ENCODE measurements at regions not wholly inside any gene's neighbourhood (a gene's known extent, or its start where the extent isn't known, plus 50 kb on each side); places are given as distances from the start of the nearest gene placed in this dataset.

DNA sequence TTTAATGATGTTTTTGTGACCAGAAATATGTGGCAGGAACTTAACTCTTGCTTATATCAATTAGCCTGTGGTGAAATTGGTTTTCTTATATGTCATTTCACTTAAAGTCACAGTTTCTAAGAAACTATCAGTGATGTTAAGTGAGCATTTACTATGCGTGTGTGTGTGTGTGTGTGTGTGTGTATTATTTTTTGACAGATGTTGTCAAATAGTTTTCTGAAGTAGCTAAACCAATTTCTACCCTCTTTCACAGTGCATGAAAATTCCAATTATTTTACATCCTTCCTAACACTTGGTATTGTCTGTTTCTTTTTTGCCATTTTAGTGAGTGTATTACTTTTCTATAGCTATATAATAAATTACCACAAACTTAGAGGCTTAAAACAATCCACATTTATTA lies 122.1 kb upstream of the CAND1 start:
- Histone ChIP-seq H3K4me1 (no peaks in the 10 kb centered on the region), H3K9me3 (no peaks in the 10 kb centered on the region), H3K27me3 (no peaks in the 10 kb centered on the region), H3K36me3 (no peaks in the 10 kb centered on the region), H3K4me3 (no peak overlapping the region), H3K27ac (no peak overlapping the region)
- ATAC-seq (no peak), DNase-seq (no peak), FAIRE-seq (no peak)
- intact Hi-C loops (cut with DNase I), result no loop called here
- TF ChIP-seq, protein P1, sequence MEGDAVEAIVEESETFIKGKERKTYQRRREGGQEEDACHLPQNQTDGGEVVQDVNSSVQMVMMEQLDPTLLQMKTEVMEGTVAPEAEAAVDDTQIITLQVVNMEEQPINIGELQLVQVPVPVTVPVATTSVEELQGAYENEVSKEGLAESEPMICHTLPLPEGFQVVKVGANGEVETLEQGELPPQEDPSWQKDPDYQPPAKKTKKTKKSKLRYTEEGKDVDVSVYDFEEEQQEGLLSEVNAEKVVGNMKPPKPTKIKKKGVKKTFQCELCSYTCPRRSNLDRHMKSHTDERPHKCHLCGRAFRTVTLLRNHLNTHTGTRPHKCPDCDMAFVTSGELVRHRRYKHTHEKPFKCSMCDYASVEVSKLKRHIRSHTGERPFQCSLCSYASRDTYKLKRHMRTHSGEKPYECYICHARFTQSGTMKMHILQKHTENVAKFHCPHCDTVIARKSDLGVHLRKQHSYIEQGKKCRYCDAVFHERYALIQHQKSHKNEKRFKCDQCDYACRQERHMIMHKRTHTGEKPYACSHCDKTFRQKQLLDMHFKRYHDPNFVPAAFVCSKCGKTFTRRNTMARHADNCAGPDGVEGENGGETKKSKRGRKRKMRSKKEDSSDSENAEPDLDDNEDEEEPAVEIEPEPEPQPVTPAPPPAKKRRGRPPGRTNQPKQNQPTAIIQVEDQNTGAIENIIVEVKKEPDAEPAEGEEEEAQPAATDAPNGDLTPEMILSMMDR (IDR thresholded peaks at IDR 0.05), result no peak
- 44 to 77% methylated on average over 1 of the region's 1 CpG for WGBS, 2 donors

DNA sequence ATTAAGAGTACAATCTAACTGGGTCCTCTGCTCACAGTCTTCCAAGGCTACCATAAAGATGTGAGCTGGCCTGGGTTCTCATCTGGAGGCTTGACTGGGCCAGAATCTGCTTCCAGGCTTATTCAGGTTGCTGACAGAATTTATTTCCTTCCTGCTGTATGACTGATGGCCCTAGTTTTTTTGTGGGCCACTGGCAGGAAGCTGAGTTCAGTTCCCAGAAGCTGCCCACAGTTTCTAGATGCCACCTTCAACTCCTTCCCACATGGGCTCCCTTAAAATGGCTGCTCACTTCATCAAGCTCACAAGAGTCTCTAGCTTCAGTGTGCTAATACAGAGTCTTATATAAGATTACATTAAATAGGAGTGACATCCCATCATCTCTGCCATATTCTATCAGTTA lies 121.7 kb upstream of the CAND1 start:
- TF ChIP-seq, protein P1 (IDR thresholded peaks at IDR 0.05), result no peak
- H3K27ac ChIP-seq, result no peak overlapping the region
- H3K27me3 ChIP-seq, result no peaks in the 10 kb centered on the region
- DNase-seq (no peak), ATAC-seq (no peak), FAIRE-seq (no peak)
- no peaks in the 10 kb centered on the region for H3K36me3 ChIP-seq
- H3K4me3 ChIP-seq, result no peak overlapping the region
- intact Hi-C loops (cut with DNase I), result no loop called here
- no peaks in the 10 kb centered on the region for H3K9me3 ChIP-seq
- no peaks in the 10 kb centered on the region for H3K4me1 ChIP-seq

DNA sequence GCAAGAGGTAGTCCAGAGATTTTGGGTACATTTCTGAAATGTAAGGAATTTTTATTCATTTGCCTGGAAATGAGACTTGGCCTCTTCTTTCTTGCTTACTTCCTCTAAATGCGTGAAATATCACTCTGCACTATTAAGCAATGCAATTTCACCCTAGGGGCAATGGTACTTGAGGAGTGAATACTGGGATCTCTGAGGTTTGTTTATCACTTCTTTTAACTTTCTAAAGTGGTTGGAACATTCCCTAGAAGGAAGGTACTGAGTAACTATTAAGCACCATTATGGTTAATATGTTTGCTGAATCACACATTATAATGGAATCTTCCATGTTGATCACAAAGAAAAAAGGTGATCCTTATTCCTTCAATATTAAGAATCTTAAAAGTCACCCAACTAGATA lies 120.9 kb upstream of the CAND1 start:
- DNase-seq (no peak), FAIRE-seq (no peak), ATAC-seq (no peak)
- intact Hi-C loops (cut with DNase I), result no loop called here
- no peak overlapping the region for H3K4me3 ChIP-seq
- no peaks in the 10 kb centered on the region for H3K4me1 ChIP-seq
- no peaks in the 10 kb centered on the region for H3K27me3 ChIP-seq
- TF ChIP-seq, protein P1 (IDR thresholded peaks at IDR 0.05), result no peak
- 93 to 96% methylated on average over 1 of the region's 1 CpG for WGBS, 2 donors
- no peaks in the 10 kb centered on the region for H3K36me3 ChIP-seq
- no peak overlapping the region for H3K27ac ChIP-seq
- no peaks in the 10 kb centered on the region for H3K9me3 ChIP-seq

DNA sequence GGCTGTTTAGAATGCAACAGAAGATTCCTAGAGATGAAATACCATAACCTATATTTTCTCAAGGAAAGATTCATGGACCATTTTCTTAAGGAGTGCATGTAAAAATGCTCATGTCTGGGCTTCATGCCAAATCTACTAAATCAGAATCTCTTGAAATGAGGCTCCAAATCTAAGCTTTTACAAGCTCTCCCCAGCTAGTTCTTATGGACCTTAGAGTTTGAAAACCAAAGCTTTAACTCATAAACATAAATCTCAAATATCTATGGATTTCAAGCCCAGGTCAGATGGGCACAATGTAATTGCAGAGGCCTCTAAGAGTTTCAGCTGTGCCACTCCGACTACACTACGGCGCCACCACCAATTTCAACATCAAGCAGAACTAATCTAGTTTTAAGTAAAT lies 117.3 kb upstream of the CAND1 start:
- H3K27ac ChIP-seq, result no peak overlapping the region
- ATAC-seq (no peak), DNase-seq (no peak), FAIRE-seq (no peak)
- H3K4me3 ChIP-seq, result no peak overlapping the region
- H3K27me3 ChIP-seq, result no peaks in the 10 kb centered on the region
- TF ChIP-seq, protein P1 (IDR thresholded peaks at IDR 0.05), result no peak
- 76 to 90% methylated on average over 3 of the region's 3 CpGs for WGBS, 2 donors
- intact Hi-C loops (cut with DNase I), result no loop called here
- H3K36me3 ChIP-seq, result no peaks in the 10 kb centered on the region
- no peaks in the 10 kb centered on the region for H3K9me3 ChIP-seq
- no peaks in the 10 kb centered on the region for H3K4me1 ChIP-seq

GRCh38 chr12:67152451-67152850 lies 116.7 kb upstream of the CAND1 start:
- WGBS, 2 donors, result 65 to 68% methylated on average over 2 of the region's 2 CpGs
- Histone ChIP-seq H3K4me1 (no peaks in the 10 kb centered on the region), H3K4me3 (no peak overlapping the region), H3K9me3 (no peaks in the 10 kb centered on the region), H3K36me3 (no peaks in the 10 kb centered on the region), H3K27ac (no peak overlapping the region), H3K27me3 (no peaks in the 10 kb centered on the region)
- ATAC-seq (no peak), DNase-seq (no peak), FAIRE-seq (no peak)
- TF ChIP-seq, protein P1 (IDR thresholded peaks at IDR 0.05), result no peak
- intact Hi-C loops (cut with DNase I), result no loop called here
